ENCODE measurements at regions not wholly inside any gene's neighbourhood (a gene's known extent, or its start where the extent isn't known, plus 50 kb on each side); places are given as distances from the start of the nearest gene placed in this dataset.

DNA sequence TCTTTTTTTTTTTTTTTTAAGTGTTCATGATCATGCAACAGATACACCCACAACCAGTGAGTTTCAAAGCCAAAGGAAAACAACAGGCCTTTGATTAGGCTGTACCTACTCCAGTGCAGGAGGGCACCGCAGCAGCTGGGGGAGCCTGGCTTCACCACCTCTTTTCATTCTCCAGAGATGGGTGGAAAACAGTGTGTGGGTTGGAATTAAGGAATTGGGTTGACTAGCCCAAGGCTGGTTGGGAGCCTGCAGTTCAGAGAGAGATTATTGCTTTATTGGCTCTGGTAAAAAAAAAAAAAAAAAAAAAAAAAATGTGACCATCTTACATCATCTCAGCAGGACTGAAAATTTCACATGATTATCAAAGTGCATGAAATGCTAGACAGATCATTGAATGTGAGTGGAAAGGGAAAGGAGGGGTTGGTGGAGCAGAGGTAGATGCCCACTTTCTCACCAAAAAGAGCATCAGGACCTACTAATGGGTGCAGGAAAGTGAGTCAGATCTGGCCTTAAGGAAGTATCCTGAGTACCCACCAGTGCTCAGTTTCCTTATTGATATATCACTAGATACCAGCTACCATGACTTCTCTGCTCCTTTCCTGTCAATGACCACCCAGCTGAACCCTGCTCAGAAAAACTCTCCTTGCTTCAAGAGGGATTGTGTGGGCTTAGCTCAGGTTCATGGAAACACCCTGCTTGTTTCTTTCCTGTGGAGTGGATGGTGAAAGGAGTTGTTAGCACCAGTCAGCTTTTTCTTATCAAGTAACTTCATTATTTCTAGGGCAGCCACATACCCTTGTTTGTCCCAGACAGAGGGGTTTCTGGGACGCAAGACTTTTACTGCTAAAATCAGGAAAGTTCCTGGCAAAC lies 54.8 kb upstream of the DYRK2 start:
- TF ChIP-seq, protein P1, sequence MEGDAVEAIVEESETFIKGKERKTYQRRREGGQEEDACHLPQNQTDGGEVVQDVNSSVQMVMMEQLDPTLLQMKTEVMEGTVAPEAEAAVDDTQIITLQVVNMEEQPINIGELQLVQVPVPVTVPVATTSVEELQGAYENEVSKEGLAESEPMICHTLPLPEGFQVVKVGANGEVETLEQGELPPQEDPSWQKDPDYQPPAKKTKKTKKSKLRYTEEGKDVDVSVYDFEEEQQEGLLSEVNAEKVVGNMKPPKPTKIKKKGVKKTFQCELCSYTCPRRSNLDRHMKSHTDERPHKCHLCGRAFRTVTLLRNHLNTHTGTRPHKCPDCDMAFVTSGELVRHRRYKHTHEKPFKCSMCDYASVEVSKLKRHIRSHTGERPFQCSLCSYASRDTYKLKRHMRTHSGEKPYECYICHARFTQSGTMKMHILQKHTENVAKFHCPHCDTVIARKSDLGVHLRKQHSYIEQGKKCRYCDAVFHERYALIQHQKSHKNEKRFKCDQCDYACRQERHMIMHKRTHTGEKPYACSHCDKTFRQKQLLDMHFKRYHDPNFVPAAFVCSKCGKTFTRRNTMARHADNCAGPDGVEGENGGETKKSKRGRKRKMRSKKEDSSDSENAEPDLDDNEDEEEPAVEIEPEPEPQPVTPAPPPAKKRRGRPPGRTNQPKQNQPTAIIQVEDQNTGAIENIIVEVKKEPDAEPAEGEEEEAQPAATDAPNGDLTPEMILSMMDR (conservative IDR thresholded peaks at IDR 0.05), result no peak
- no peak for TF ChIP-seq EZH2 (IDR thresholded peaks at IDR 0.05; ENCODE audit: low read depth)
